SK-N-SH (cell line): ENCODE measurements at regions not wholly inside any gene's neighbourhood (a gene's known extent, or its start where the extent isn't known, plus 50 kb on each side); places are given as distances from the start of the nearest gene placed in this dataset.
"Not testable (repeated sequence)": the region's sequence is repeated elsewhere in the genome, so short reads cannot be mapped to it uniquely, and the experiment has no call there.

Source experiments
- CTCF ChIA-PET: fragments of 300-600, 350-600 bp; formaldehyde crosslinking; extraction: SDS; loops from one replicate; lab custom pipeline; 2021; lab: Yijun Ruan, JAX
- POLR2A ChIA-PET: fragments of 350-600 bp; sonication (Branson Sonifier 250); formaldehyde crosslinking; extraction: SDS; loops from one replicate; lab custom pipeline; 2020; ENCODE audit warnings: antibody characterized with exemption, inconsistent platforms; lab: Yijun Ruan, JAX
- DNase-seq: peaks from one replicate; pipeline ENCODE4 v3.0.0; 2012
- H2AFZ ChIP-seq: fragments of 200-600 bp; sonication (generic); 2 replicates; pipeline ENCODE4 v1.8.1; 2016; ENCODE audit warnings: antibody characterized with exemption, mild to moderate bottlenecking, low read depth
- H3F3A ChIP-seq: fragments of 200-600 bp; sonication (generic); replicated peaks from 2 replicates; pipeline ENCODE3; 2016; ENCODE audit warnings: antibody characterized with exemption, mild to moderate bottlenecking; ENCODE audit not compliant: insufficient read depth
- H3K27ac ChIP-seq, 2 experiments: fragments of 200-500 bp in 1 of 2; fragments of 200-600 bp in 1 of 2; sonication (Bioruptor generic) in 1 of 2; sonication (generic), shearing (Covaris generic) in 1 of 2; 2 replicates each; pipeline versions ENCODE4 v1.5.1 to v1.6.1; 2014 to 2016; ENCODE audit warnings: low read depth in 2 of 2, inconsistent platforms in 1 of 2, low read length in 1 of 2, mild to moderate bottlenecking in 1 of 2, mixed read lengths in 1 of 2
- H3K27me3 ChIP-seq: fragments of 200-600 bp; sonication (generic), shearing (Covaris generic); 2 replicates; pipeline ENCODE4 v1.6.1; 2016; ENCODE audit warnings: mixed run types; ENCODE audit not compliant: insufficient read depth
- H3K36me3 ChIP-seq, 2 experiments: fragments of 200-500 bp in 1 of 2; fragments of 200-600 bp in 1 of 2; sonication (Bioruptor generic) in 1 of 2; sonication (generic) in 1 of 2; replicated peaks in 1 of 2; 2 replicates each; pipeline versions ENCODE3 to v1.5.1; 2014 to 2016; ENCODE audit warnings: low read length in 1 of 2, mild to moderate bottlenecking in 1 of 2; ENCODE audit not compliant: insufficient read depth in 2 of 2, control insufficient read depth in 1 of 2
- H3K4me1 ChIP-seq, 2 experiments: fragments of 200-500 bp in 1 of 2; fragments of 200-600 bp in 1 of 2; sonication (Bioruptor generic) in 1 of 2; sonication (generic), shearing (Covaris generic) in 1 of 2; 2 replicates each; pipeline versions ENCODE4 v1.5.1 to v1.6.1; 2014 to 2016; ENCODE audit warnings: low read depth in 1 of 2, low read length in 1 of 2, mixed run types in 1 of 2; ENCODE audit not compliant: insufficient read depth in 2 of 2, control insufficient read depth in 1 of 2
- H3K4me2 ChIP-seq: fragments of 200-600 bp; sonication (generic), shearing (Covaris generic); 2 replicates; pipeline ENCODE4 v1.6.1; 2017; ENCODE audit warnings: mixed run types
- H3K4me3 ChIP-seq, 2 experiments: fragments of 200-500 bp in 1 of 2; fragments of 200-600 bp in 1 of 2; sonication (Bioruptor generic) in 1 of 2; sonication (generic), shearing (Covaris generic) in 1 of 2; 2 replicates each; pipeline versions ENCODE4 v1.5.1 to v1.8.1; 2014 to 2016; ENCODE audit warnings: low read depth in 2 of 2, inconsistent platforms in 1 of 2, low read length in 1 of 2, mild to moderate bottlenecking in 1 of 2, mixed read lengths in 1 of 2, moderate library complexity in 1 of 2
- H3K79me2 ChIP-seq: fragments of 200-600 bp; sonication (generic); 2 replicates; pipeline ENCODE4 v1.8.1; 2017; ENCODE audit warnings: mild to moderate bottlenecking; ENCODE audit not compliant: insufficient read depth
- H3K9ac ChIP-seq: fragments of 200-600 bp; sonication (generic); 2 replicates; pipeline ENCODE4 v1.6.1; 2017; ENCODE audit warnings: mixed run types
- H3K9me2 ChIP-seq: fragments of 200-600 bp; sonication (generic); 2 replicates; pipeline ENCODE4 v1.6.1; 2017; ENCODE audit warnings: mixed run types
- H3K9me3 ChIP-seq: fragments of 200-600 bp; sonication (generic); 2 replicates; pipeline ENCODE4 v1.6.1; 2017; ENCODE audit warnings: mixed run types, mild to moderate bottlenecking, moderate library complexity
- H4K20me1 ChIP-seq: fragments of 200-600 bp; sonication (generic); 2 replicates; pipeline ENCODE4 v1.6.1; 2017; ENCODE audit warnings: mild to moderate bottlenecking, mixed run types; ENCODE audit not compliant: insufficient read depth
- ELF1 ChIP-seq: IDR thresholded peaks from 2 replicates; pipeline ENCODE4 v1.4.0; 2012
- EP300 ChIP-seq, 2 experiments: IDR thresholded peaks; 2 replicates each; pipeline versions ENCODE4 v1.4.0 to v1.6.1; 2012; ENCODE audit warnings: borderline replicate concordance in 1 of 2, low read depth in 1 of 2, low read length in 1 of 2
- GATA2 ChIP-seq: sonication (generic); formaldehyde crosslinking; IDR thresholded peaks from 2 replicates; pipeline ENCODE4 v1.5.0; 2020; ENCODE audit warnings: mild to moderate bottlenecking, missing genetic modification reagents
- JUND ChIP-seq: IDR thresholded peaks from 2 replicates; pipeline ENCODE4 v1.4.0; 2012
- MXI1 ChIP-seq: IDR thresholded peaks from 2 replicates; pipeline ENCODE4 v1.6.1; 2012; ENCODE audit warnings: mild to moderate bottlenecking, low read depth, low read length, improper control_type of control experiment
- NFIC ChIP-seq: IDR thresholded peaks from 2 replicates; pipeline ENCODE4 v1.4.0; 2012; ENCODE audit warnings: borderline replicate concordance
- RAD21 ChIP-seq: IDR thresholded peaks from 2 replicates; pipeline ENCODE4 v1.6.1; 2012; ENCODE audit warnings: mild to moderate bottlenecking, low read length
- SMC3 ChIP-seq: IDR thresholded peaks from 2 replicates; pipeline ENCODE4 v1.6.1; 2012; ENCODE audit warnings: low read depth, low read length, improper control_type of control experiment
- TEAD4 ChIP-seq: IDR thresholded peaks from 2 replicates; pipeline ENCODE4 v1.4.0; 2012; ENCODE audit warnings: mild to moderate bottlenecking, borderline replicate concordance; ENCODE audit not compliant: insufficient read depth
- WGBS: methylation state at CpG from one replicate; pipeline ENCODE4 v1.1.6; 2017; ENCODE audit warnings: low lambda C conversion rate; 5-methylcytosine and 5-hydroxymethylcytosine counted together
- TF ChIP-seq, protein P1 (sequence below): IDR thresholded peaks from 2 replicates; pipeline ENCODE4 v1.4.0; 2012; ENCODE audit warnings: low read depth, borderline replicate concordance
- TF ChIP-seq, protein P2 (sequence below): IDR thresholded peaks from 2 replicates; pipeline ENCODE4 v1.4.0; 2012; ENCODE audit warnings: low read depth, borderline replicate concordance

DNA sequence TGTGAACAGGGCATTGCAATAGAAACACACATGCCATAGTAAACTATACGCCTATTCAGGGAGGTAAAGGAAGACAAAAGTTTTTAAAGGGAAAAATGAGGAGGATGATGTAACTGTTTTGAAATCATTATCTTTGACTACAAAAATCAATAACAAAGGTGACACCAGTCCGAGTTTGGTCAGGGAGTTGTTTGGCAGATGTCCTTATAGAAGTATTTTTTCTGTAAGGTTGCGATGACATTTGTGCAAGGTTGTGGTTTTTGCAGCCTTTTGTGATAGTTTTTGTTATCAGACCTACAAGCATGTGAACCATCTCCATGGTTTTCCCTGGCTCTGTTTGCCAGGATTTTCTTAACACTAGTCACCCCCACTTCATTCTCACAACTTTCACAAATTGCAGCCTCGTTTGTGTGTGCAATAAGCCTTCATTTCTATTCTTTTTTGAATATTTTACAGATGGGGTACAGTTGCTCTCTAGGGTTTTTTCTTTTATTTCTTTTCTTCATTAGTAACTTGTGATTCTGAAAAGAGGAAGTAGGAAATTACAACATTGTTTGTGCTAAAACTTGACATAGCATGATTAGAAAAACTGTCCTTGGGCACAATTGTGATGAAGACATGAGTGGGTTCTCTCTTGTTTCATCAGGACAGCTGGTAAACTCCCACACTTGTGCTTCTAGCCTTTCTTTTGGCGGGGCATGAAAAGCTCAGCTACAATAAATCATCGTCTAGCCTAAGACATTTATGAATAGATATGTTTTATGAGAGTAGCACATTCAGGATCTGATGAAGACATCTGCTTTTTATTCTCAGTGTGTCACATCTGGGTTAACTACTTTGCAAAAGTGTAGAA, 60.2 kb upstream of the PNPLA4 start:
- WGBS: 30% methylated on average over 6 of the region's 6 CpGs
- Histone ChIP-seq H3K79me2 (no peaks in the 10 kb centered on the region), H2AFZ (no peak overlapping the region), H3K4me2 (no peak overlapping the region)
- CTCF ChIA-PET: no interaction called here
- TF ChIP-seq, protein P1, sequence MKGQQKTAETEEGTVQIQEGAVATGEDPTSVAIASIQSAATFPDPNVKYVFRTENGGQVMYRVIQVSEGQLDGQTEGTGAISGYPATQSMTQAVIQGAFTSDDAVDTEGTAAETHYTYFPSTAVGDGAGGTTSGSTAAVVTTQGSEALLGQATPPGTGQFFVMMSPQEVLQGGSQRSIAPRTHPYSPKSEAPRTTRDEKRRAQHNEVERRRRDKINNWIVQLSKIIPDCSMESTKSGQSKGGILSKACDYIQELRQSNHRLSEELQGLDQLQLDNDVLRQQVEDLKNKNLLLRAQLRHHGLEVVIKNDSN: no peak
- no peak for TF ChIP-seq TEAD4
- no peak for TF ChIP-seq GATA2
- TF ChIP-seq NFIC: no peak
- TF ChIP-seq, protein P2, sequence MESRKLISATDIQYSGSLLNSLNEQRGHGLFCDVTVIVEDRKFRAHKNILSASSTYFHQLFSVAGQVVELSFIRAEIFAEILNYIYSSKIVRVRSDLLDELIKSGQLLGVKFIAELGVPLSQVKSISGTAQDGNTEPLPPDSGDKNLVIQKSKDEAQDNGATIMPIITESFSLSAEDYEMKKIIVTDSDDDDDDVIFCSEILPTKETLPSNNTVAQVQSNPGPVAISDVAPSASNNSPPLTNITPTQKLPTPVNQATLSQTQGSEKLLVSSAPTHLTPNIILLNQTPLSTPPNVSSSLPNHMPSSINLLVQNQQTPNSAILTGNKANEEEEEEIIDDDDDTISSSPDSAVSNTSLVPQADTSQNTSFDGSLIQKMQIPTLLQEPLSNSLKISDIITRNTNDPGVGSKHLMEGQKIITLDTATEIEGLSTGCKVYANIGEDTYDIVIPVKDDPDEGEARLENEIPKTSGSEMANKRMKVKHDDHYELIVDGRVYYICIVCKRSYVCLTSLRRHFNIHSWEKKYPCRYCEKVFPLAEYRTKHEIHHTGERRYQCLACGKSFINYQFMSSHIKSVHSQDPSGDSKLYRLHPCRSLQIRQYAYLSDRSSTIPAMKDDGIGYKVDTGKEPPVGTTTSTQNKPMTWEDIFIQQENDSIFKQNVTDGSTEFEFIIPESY: no peak
- no peak for TF ChIP-seq ELF1
- TF ChIP-seq SMC3: no peak
- TF ChIP-seq, all 33 proteins: peak for 0
- DNase-seq: no peak
- H3K4me3 ChIP-seq: no peak overlapping the region
- POLR2A ChIA-PET: no interaction called here
- H4K20me1 ChIP-seq: no peaks in the 10 kb centered on the region
- no peaks in the 10 kb centered on the region for H3K36me3 ChIP-seq
- H3K4me1 ChIP-seq: no peaks in the 10 kb centered on the region; a peak in 1 of 4 replicates
- no peak overlapping the region for H3K9ac ChIP-seq
- no peaks in the 10 kb centered on the region for H3F3A ChIP-seq
- no peaks in the 10 kb centered on the region for H3K9me2 ChIP-seq
- H3K27me3 ChIP-seq: no peaks in the 10 kb centered on the region
- peak overlapping the region in 1 of 2 experiments; percentile 71; a peak in 2 of 4 replicates for H3K27ac ChIP-seq
- no peaks in the 10 kb centered on the region for H3K9me3 ChIP-seq

DNA sequence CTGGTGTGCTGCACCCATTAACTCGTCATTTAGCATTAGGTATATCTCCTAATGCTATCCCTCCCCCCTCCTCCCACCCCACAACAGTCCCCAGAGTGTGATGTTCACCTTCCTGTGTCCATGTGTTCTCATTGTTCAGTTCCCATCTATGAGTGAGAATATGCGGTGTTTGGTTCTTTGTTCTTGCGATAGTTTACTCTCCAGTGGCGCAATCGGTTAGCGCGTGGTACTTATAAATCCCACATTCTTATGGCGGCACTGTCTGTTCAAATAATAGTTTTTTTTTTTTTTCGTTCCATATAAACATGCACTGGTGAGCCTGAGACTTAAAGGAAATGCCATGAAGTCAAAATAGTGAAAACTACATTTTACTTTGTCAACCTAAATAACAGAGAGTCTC, 59.5 kb upstream of the PNPLA4 start:
- H3K79me2 ChIP-seq, H3K9ac ChIP-seq, H2AFZ ChIP-seq, H3K27me3 ChIP-seq, H3K4me3 ChIP-seq, H3K9me3 ChIP-seq, POLR2A ChIA-PET, H3K4me2 ChIP-seq, H3K36me3 ChIP-seq, H4K20me1 ChIP-seq, CTCF ChIA-PET, H3K4me1 ChIP-seq, H3K9me2 ChIP-seq, DNase-seq, H3F3A ChIP-seq: not testable (repeated sequence)
- 0 out of 4 replicates have a peak overlapping the region, but pooled peaks of 1 of the 2 experiments have one; percentile 71 for H3K27ac ChIP-seq
- WGBS: 45% methylated on average over 9 of the region's 9 CpGs

- DNase-seq: no peak
- ChIA-PET CTCF (no interaction called here), POLR2A (no interaction called here)
- no peaks in the 10 kb centered on the region for H3F3A ChIP-seq
- no peaks in the 10 kb centered on the region for H3K27me3 ChIP-seq
- H2AFZ ChIP-seq: no peak overlapping the region
- H3K9me2 ChIP-seq: no peaks in the 10 kb centered on the region
- no peaks in the 10 kb centered on the region for H3K79me2 ChIP-seq
- no peak overlapping the region for H3K4me3 ChIP-seq
- H3K9me3 ChIP-seq: no peaks in the 10 kb centered on the region
- no peaks in the 10 kb centered on the region for H3K36me3 ChIP-seq
- no peak overlapping the region for H3K9ac ChIP-seq
- no peaks in the 10 kb centered on the region for H4K20me1 ChIP-seq
- no peaks in the 10 kb centered on the region; a peak in 1 of 4 replicates for H3K4me1 ChIP-seq
- no peak for TF ChIP-seq MXI1
- TF ChIP-seq RAD21: no peak
- no peak for TF ChIP-seq JUND
- TF ChIP-seq EP300 (IDR thresholded peaks at IDR 0.05; ENCODE audit: borderline replicate concordance in 1 of 2, low read depth in 1 of 2, low read length in 1 of 2): no peak
- H3K27ac ChIP-seq: no peak overlapping the region; a peak in 1 of 4 replicates
- H3K4me2 ChIP-seq: no peak overlapping the region
Measured at GRCh38 chrX:7985568-7985967, 58.4 kb upstream of the PNPLA4 start.
